Hepatocyte (in vitro differentiated cells): ENCODE measurements at regions not wholly inside any gene's neighbourhood (a gene's known extent, or its start where the extent isn't known, plus 50 kb on each side); places are given as distances from the start of the nearest gene placed in this dataset.

Experiments used
- DNase-seq: peaks from one replicate; pipeline ENCODE4 v3.0.0-alpha.2; 2016; ENCODE audit warnings: low spot score
- H2AFZ ChIP-seq: fragments of 200-600 bp; sonication (generic); 2 replicates; pipeline ENCODE4 v1.6.0; 2016; ENCODE audit warnings: antibody characterized with exemption, mild to moderate bottlenecking
- H3K27ac ChIP-seq: fragments of 200-600 bp; sonication (generic); 2 replicates; pipeline ENCODE4 v1.5.1; 2016; ENCODE audit warnings: mild to moderate bottlenecking
- H3K27me3 ChIP-seq: fragments of 200-600 bp; sonication (generic); 2 replicates; pipeline ENCODE4 v1.6.1; 2016
- H3K36me3 ChIP-seq: fragments of 200-600 bp; sonication (generic); replicated peaks from 2 replicates; pipeline ENCODE4 v1.5.1; 2016; ENCODE audit warnings: low read depth; ENCODE audit not compliant: insufficient read depth
- H3K4me1 ChIP-seq: fragments of 200-600 bp; sonication (generic); 2 replicates; pipeline ENCODE4 v1.5.1; 2016; ENCODE audit warnings: mild to moderate bottlenecking, moderate library complexity; ENCODE audit not compliant: insufficient read depth
- H3K4me2 ChIP-seq: fragments of 200-600 bp; sonication (generic); 2 replicates; pipeline ENCODE4 v1.6.0; 2016
- H3K4me3 ChIP-seq: fragments of 200-600 bp; sonication (generic); 2 replicates; pipeline ENCODE4 v1.5.1; 2016; ENCODE audit warnings: mild to moderate bottlenecking
- H3K79me2 ChIP-seq: fragments of 200-600 bp; sonication (generic); 2 replicates; pipeline ENCODE4 v1.6.0; 2017; ENCODE audit warnings: mild to moderate bottlenecking
- H3K9me2 ChIP-seq: fragments of 200-600 bp; sonication (generic); replicated peaks from 2 replicates; pipeline ENCODE4 v1.6.0; 2017; ENCODE audit warnings: mild to moderate bottlenecking; ENCODE audit not compliant: insufficient read depth
- H3K9me3 ChIP-seq: fragments of 200-600 bp; sonication (generic); 2 replicates; pipeline ENCODE4 v1.5.1; 2016; ENCODE audit warnings: low read depth, mild to moderate bottlenecking
- H4K20me1 ChIP-seq: fragments of 200-600 bp; sonication (generic); 2 replicates; pipeline ENCODE4 v1.6.0; 2016; ENCODE audit warnings: mild to moderate bottlenecking; ENCODE audit not compliant: insufficient read depth, poor library complexity, severe bottlenecking
- EZH2 ChIP-seq: fragments of 200-600 bp; sonication (generic); IDR thresholded peaks from 2 replicates; pipeline ENCODE4 v1.6.1; 2016; ENCODE audit warnings: antibody characterized with exemption, mild to moderate bottlenecking, borderline replicate concordance
- EZH2phosphoT487 ChIP-seq: fragments of 200-600 bp; sonication (generic); IDR thresholded peaks from one replicate; pipeline ENCODE4 v1.6.1; 2018; ENCODE audit warnings: antibody characterized with exemption, mild to moderate bottlenecking, low read depth, moderate library complexity; ENCODE audit not compliant: unreplicated experiment, severe bottlenecking
- WGBS: methylation state at CpG from one replicate; pipeline ENCODE4 v1.1.6; 2016; ENCODE audit warnings: low lambda C conversion rate; ENCODE audit errors: missing lambda C conversion rate; 5-methylcytosine and 5-hydroxymethylcytosine counted together
- TF ChIP-seq, protein P1 (sequence below): fragments of 200-600 bp; sonication (generic); IDR thresholded peaks from 2 replicates; pipeline ENCODE4 v1.5.1; 2016; ENCODE audit warnings: antibody characterized with exemption, mild to moderate bottlenecking; ENCODE audit not compliant: poor library complexity

DNA sequence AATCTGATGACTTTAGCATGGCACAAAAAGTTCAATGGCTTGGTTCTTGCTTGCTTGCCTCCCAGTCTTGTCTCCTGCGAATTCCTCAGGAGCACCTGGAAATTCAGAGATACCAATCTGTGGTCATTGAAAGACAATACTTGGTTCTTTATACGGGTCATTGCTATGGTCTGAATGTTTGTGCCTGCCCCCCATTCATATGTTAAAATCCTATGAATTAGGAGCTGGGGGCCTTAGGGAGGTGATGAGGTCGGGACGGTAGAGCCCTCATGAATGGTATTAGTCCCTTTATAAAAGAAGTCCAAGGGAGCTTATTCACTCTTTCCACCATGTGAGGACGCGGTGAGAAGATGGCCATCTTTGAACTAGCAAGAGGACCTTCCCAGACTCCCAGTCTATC lies 721.8 kb downstream of the UTRN start:
- Histone ChIP-seq H4K20me1 (no peaks in the 10 kb centered on the region), H3K27ac (no peak overlapping the region), H3K4me1 (no peaks in the 10 kb centered on the region), H3K36me3 (no peaks in the 10 kb centered on the region), H3K4me2 (no peak overlapping the region), H3K27me3 (no peaks in the 10 kb centered on the region), H3K4me3 (no peak overlapping the region), H3K9me3 (no peaks in the 10 kb centered on the region), H3K79me2 (no peaks in the 10 kb centered on the region), H3K9me2 (no peaks in the 10 kb centered on the region), H2AFZ (no peak overlapping the region)
- 86% methylated on average over 6 of the region's 6 CpGs for WGBS
- no peak for DNase-seq
- TF ChIP-seq EZH2: no peak
- TF ChIP-seq, protein P1, sequence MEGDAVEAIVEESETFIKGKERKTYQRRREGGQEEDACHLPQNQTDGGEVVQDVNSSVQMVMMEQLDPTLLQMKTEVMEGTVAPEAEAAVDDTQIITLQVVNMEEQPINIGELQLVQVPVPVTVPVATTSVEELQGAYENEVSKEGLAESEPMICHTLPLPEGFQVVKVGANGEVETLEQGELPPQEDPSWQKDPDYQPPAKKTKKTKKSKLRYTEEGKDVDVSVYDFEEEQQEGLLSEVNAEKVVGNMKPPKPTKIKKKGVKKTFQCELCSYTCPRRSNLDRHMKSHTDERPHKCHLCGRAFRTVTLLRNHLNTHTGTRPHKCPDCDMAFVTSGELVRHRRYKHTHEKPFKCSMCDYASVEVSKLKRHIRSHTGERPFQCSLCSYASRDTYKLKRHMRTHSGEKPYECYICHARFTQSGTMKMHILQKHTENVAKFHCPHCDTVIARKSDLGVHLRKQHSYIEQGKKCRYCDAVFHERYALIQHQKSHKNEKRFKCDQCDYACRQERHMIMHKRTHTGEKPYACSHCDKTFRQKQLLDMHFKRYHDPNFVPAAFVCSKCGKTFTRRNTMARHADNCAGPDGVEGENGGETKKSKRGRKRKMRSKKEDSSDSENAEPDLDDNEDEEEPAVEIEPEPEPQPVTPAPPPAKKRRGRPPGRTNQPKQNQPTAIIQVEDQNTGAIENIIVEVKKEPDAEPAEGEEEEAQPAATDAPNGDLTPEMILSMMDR: no peak
- no peak for TF ChIP-seq EZH2phosphoT487

DNA sequence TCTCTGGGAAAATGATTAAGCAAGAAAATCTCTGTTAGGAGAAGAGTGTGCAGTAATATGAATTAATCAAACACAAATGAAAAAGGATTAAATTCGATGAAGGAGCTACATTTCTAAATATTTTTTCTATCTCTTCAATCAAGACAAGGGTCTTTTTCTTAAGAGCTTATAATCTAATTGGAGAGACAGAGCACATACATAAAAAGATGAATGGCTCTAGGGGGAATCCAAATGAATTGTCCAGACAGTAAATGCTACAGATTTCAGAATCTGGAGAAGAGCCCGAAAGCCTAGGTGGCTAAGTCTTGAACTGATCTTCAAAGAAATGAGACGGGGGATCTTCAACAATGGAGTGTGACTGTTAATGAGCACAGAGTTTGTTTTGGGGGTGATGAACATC lies 723.6 kb downstream of the UTRN start:
- no peaks in the 10 kb centered on the region for H3K79me2 ChIP-seq
- H3K9me3 ChIP-seq: no peaks in the 10 kb centered on the region
- no peaks in the 10 kb centered on the region for H3K9me2 ChIP-seq
- TF ChIP-seq, protein P1: no peak
- TF ChIP-seq EZH2phosphoT487: no peak
- TF ChIP-seq EZH2: no peak
- H3K4me1 ChIP-seq: no peaks in the 10 kb centered on the region
- no peaks in the 10 kb centered on the region for H4K20me1 ChIP-seq
- no peak overlapping the region for H3K4me3 ChIP-seq
- DNase-seq: no peak
- H3K27ac ChIP-seq: no peak overlapping the region
- no peaks in the 10 kb centered on the region for H3K36me3 ChIP-seq
- H3K27me3 ChIP-seq: no peaks in the 10 kb centered on the region
- H2AFZ ChIP-seq: no peak overlapping the region
- 87% methylated on average over 3 of the region's 3 CpGs for WGBS
- H3K4me2 ChIP-seq: no peak overlapping the region

DNA sequence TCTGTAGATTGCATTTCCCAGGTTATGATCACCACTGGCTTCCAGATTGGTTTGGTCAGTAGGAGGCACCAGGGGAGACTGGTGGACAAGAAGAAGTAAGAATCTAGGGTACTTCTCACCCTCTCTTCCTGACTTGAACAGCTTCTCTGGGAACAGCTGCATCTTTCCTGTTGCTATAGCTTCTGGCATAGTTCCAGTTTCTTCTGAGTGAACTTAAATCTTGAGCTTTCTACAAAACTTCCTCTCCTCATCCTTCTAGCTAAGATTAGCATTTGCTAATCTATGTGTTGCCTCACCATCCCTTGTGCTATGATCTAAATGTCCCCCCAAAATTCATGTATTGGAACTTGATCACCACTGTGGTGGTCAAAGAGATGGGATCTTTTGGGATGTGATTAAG lies 724.6 kb downstream of the UTRN start:
- Histone ChIP-seq H3K79me2 (no peaks in the 10 kb centered on the region), H3K4me2 (no peak overlapping the region), H3K4me1 (no peaks in the 10 kb centered on the region), H3K27ac (no peak overlapping the region), H3K36me3 (no peaks in the 10 kb centered on the region), H3K9me2 (no peaks in the 10 kb centered on the region), H3K4me3 (no peak overlapping the region), H3K27me3 (no peaks in the 10 kb centered on the region), H3K9me3 (no peaks in the 10 kb centered on the region), H4K20me1 (no peaks in the 10 kb centered on the region), H2AFZ (no peak overlapping the region)
- TF ChIP-seq EZH2phosphoT487 (no peak), EZH2 (no peak)
- TF ChIP-seq, protein P1: no peak
- no peak for DNase-seq

DNA sequence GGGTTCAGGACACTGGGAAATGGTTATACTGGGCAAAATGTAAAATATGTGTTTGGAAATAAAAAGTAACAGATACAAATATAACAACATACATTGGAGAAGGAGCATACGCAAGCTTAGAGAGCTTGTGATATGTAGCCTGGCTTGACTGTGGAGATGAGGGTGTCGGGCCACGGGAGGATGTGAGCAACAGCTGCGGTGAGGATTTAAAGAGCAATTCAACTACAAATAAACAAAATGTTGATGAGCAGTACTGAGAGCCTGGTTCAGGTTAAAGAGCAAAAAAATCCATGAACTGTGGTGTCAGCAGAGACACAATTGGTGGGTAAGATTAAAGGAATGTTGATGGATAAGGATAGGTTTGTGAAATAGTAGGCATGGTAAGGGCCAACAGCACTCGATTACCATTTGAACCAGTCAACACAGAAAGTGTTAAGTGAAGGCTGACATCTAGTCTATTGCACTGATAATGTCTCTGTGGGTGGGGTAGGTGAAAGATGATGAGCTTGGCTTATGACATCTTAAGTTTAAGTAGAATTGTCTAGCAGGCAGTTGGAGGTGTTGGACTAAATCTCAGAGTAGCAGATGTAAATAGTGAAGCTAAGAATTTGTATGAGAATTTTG lies 723.2 kb downstream of the EPM2A start:
- no peak for DNase-seq
- Histone ChIP-seq H3K36me3 (no peaks in the 10 kb centered on the region), H3K9me2 (no peaks in the 10 kb centered on the region), H3K4me1 (no peaks in the 10 kb centered on the region), H3K79me2 (no peaks in the 10 kb centered on the region), H3K4me2 (no peak overlapping the region), H3K4me3 (no peak overlapping the region), H3K27me3 (no peaks in the 10 kb centered on the region), H3K9me3 (no peaks in the 10 kb centered on the region), H4K20me1 (no peaks in the 10 kb centered on the region), H3K27ac (no peak overlapping the region), H2AFZ (no peak overlapping the region)
- TF ChIP-seq EZH2 (no peak), EZH2phosphoT487 (no peak)
- TF ChIP-seq, protein P1: no peak
- WGBS: 42% methylated on average over 5 of the region's 5 CpGs
